T-helper 1 cell (primary cell): ENCODE measurements at regions not wholly inside any gene's neighbourhood (a gene's known extent, or its start where the extent isn't known, plus 50 kb on each side); places are given as distances from the start of the nearest gene placed in this dataset.
"Not testable (repeated sequence)": the region's sequence is repeated elsewhere in the genome, so short reads cannot be mapped to it uniquely, and the experiment has no call there.

Experiments
- DNase-seq, 5 donors: peaks; one replicate each; pipeline ENCODE4 v3.0.0-alpha.2; 2012 to 2020

DNA sequence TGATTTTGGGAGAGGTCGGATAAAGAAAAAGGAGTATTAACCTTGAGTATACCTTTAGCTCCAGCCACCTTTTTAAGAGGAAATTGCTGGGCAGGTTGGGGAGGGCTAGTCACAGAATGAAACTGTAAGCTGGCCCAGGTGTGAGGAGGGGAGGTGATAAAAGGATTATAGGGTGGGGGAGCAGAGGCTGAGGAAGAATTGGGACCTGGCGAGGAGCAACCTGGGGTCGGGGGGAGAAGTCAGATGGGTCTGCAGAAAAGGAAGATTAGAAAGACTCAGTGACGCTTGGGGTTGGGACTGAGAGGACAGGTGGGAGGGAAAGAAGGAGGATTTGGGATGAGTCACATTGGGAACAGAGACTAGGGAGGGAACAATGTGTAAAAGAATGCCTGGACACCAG is 1548.5 kb upstream of the WWC1 start:
- not testable (repeated sequence) for DNase-seq

DNA sequence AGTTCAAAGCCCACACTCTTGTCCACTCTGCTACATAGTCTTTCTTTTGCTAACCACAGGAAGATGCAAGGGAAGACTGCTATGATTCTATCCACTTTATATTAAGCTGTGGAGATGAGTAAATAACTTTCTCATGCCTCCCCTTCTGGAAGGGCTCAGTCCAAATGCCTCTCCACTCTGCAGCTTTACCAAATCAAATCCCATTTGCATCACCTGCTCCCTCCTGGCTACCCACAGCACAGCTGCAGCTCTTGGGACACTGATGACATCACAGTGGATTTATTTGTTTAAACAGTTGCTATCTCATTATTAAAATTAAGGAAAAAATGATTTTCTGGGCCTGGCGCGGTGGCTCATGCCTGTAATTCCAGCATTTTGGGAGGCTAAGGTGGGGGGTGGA is 1544.9 kb upstream of the WWC1 start:
- DNase-seq = no peak

DNA sequence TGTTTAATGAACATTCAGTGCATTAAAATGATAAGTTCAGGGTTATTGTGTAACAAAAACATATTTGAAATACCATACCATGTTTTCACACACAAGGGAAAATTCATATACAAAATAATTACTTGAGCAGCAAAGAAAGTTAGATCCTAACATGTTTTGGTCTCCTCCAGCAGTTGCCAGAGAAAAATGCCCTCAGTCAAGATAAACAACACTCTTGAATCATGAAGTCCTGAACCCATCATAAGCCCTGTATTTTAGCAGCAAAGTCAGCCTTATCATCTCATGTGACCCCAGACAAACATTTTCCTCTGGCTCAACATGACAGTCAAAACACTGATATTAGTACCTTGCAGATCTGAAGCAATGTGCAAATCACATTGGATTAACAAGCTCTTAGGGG is 1541.1 kb upstream of the WWC1 start:
- no peak for DNase-seq

DNA sequence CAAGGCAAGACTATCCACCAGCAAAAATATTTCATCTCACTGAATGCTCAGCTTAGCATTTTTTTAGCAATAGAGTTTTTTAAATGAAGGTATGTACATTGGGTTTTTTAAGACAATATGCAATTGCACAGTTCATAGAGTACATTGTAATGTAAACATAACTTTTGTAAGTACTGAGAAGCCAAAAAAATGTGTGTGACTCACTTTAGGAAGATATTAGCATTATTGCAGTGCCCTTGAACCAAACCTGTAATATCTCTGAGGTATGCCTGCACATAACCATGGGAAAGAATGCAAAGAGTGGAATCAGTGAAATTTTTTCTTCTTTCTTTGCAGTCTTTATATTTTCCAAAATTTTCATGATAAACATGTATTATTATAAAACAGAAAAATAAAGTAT is 1533.3 kb upstream of the WWC1 start:
- DNase-seq = no peak

DNA sequence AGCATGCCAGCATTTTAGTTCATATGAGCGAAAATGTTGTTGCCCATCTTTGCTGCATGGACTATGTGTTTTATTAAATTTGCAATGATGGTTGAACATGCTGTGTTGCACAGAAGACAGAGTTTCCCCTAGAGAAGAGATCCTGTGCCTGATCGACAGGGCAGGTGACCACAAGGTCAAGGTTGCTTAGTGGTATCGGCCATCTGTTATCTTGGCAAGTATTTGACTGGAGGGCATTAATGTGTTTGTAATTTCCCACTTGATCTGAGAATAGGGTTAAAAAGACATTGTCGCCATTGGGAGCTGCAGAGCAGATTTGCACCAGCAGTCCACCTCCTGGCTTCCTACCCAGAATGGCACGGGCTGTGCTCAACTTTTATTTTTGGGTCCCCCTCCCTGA is 1523.6 kb upstream of the WWC1 start:
- DNase-seq = no peak

DNA sequence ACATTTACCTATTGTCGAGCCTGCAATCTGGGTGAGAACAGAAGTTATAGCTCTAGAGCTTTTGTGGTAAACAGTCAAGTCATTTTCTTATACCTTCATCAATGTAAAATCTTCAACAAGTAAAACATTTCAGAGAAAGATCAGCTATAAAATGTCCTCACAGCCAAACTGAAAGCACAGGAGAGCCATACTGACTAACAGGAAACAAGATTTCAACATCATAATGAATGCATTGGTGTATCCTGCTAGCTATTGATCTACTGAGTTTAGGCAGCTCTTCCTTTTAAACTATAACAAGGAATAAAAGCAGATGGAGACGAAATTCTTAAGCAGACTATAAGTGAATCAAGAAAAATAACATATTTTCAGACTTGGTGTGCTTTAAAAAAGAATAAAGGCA is 1522.9 kb upstream of the WWC1 start:
- DNase-seq = no peak

DNA sequence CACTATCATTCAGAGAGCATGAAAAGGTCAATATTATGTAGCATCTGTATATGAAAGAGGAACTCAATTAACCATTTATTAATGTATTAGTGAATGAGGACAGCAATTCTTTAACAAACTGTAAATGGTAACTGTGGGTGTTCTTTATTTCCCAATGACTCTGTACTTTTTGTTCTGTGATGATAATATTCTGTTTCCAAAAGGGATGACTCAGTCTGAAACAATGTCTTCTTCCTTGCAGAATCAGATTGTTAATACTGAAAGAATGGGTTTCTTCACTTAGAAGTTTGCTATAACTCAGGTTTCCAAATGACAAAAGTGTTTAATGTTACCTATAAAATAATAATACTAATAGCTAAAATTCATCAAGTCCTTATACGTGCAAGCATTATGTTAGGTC is 1518.7 kb upstream of the WWC1 start:
- DNase-seq = no peak

DNA sequence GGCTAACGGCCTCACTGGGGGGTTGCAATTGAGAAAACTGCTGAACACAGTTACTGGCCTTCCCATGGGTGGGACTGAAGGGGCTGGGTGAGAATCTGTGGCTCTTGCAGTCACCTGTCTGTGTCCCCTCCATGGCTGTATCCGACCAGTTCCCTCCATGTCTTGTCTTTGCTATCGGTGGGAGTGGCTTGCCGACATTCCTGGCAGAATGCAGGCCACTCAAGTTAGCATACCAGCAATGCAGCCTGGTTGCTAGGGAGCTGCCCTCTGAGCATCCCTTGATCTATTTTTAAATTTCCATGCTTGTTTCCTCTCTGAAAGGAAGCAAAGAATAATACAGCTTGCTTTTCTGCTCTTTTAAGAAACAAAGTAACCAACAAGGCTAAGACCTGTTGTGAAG is 1509.7 kb upstream of the WWC1 start:
- DNase-seq = no peak

DNA sequence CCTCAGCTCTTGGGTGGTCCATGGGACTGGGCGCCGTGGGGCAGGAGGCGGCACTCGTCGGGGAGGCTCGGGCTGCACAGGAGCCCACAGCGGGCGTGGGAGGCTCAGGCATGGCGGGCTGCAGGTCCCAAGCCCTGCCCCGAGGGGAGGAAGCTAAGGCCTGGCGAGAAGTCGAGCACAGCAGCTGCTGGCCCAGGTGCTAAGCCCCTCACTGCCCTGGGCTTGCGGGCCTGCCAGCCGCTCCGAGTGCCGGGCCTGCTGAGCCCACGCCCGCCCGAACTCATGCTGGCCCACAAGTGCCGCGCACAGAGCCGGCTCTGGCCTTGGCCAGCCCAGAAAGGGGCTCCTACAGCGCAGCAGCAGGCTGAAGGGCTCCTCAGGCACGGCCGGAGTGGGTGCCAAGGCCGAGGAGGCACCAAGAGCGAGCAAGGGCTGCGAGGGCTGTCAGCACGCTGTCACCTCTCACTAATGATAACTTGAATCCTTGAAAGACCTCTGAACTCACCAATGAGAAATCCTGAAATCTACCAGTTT is 1506.8 kb upstream of the WWC1 start:
- no peak for DNase-seq

DNA sequence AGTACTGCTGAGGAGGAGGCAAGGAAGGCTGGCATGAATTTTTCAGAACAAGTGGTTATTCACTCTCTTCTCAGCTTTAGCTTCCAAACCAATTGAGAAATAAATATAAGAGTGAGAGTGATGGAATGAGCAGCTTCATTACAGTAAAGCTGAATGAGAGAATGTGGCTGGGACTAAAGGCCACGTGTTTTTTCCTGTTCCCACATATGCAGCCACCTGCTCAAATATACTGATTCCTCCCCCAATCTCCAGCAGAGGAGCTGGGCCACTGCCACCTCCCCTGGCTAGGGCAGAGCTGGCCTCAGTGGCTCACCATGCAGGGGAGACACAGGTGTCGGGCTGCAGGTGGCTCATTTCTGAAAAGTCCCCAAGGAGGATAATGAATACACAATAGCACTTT is 1505.3 kb upstream of the WWC1 start:
- no peak for DNase-seq

DNA sequence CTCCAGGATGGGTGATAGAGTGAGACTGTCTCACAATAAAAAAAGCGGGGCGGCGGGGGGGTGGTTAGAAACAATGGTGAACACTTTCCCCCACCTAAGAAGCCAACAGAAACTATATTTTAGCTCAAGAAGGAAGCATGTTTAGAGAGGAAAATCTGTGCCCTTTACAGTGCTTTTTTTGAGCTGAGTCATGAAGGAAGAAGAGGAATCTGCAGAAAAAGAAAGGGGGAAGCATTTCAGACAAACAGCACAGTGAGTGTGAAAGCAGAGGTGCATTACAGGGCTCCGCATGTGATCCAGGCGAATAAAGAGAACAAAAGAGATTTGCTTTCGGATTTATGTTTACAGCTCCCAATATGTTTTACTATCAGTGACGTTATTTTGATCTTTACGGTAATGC is 1504.6 kb upstream of the WWC1 start:
- no peak for DNase-seq

DNA sequence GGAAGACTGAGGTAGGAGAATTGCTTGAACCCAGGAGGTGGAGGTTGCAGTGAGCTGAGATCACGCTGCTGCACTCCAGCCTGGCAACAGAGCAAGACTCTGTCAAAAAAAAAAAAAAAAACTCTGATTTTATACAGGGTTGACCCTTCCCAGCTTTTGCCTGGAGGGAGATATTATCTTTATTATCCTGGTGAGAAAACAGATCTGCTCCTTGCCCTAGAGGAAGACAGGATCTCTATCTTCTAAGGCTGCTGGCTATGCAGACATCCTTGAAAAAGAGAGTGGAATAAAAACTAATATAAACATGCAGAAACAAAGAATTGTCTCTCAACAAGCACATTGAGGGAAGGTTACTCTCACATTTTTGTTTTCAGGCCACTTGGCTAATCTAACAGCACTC is 1503.4 kb upstream of the WWC1 start:
- DNase-seq = no peak

DNA sequence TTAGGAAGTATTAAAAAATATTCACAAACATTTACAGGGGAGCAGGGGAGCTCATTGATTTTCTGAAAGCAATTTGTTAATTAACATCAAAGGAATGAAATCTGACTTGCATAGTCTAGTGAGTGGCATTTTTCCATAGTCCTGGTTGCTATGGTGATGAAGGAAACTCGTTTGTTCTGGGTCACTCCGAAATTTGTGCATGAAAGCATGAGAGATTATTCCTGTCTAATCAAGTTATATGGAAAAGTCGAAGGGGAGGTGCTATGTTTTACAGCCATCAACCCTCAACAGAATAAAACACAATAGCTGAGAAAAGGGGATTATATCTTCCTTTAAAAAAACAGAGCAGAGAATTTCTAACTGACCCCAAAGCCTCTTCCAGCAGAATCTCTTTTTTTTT is 1495.7 kb upstream of the WWC1 start:
- no peak for DNase-seq

DNA sequence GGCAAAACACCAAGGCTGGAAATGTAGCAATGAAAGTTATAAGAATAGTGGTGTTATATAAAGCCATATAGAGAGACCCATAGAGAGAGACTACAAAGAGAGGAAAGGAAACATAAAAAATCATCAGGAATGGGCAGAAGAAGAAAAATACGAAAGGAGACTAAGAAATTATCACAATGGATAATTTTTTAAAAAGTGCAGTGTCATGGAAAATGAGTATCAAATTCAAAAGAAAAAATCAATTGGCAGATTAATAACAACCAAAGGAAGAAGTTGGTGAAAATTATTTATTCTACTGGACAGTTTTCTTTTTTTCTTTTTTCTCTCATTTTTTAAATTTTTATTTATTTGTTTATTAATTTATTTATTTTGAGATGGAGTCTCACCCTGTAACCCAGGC is 1488.4 kb upstream of the WWC1 start:
- DNase-seq = no peak

DNA sequence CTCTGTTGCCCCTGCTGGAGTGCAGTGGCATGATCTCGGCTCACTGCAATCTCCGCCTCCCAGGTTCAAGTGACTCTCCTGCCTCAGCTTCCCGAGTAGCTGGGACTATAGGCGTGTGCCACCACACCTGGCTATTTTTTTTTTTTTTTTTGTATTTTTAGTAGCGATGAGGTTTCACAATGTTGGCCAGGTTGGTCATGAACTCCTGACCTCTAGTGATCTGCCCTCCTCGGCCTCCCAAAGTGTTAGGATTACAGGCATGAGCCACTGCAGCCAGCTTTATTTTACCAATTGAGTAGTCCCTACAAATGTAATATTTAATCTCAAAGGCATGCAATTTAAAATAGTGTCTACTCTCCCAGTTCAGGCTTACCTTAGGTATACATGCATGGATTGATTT is 1487.2 kb upstream of the WWC1 start:
- DNase-seq = not testable (repeated sequence)

DNA sequence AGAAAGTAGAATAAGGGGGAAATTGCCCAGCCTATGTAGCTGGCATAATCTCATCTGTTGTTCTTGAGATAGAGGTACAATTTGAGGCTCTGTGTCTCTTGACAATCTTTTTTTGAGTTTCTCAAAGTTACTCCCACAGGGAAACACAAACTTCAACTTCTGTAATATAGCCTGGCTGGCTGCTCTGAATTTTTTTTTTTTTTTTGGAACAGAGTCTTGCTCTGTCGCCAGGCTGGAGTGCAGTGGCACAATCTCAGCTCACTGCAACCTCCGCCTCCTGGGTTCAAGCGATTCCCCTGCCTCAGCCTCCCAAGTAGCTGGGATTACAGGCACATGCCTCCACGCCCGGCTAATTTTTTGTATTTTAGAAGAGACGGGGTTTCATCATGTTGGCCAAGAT is 1486.8 kb upstream of the WWC1 start:
- DNase-seq = not testable (repeated sequence)

DNA sequence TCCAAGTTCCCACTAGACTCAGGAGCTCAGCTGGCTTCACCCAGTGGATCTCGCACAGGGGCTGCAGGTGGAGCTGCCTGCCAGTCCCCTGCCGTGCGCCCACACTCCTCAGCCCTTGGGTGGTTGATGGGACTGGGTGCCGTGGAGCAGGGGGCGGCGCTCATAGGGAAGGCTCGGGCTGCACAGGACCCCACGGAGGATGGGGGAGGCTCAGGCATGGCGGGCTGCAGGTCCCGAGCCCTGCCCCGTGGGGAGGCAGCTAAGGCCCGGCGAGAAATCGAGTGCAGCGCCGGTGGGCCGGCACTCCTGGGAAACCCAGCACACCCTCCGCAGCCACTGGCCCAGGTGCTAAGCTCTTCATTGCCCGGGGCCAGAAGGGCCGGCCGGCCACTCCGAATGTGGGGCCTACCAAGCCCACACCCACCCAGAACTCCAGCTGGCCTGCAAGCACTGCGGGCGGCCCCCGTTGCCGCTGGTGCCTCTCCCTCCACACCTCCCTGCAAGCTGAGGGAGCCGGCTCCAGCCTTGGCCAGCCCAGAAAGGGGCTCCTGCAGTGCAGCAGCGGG is 1481.3 kb upstream of the WWC1 start:
- not testable (repeated sequence) for DNase-seq

DNA sequence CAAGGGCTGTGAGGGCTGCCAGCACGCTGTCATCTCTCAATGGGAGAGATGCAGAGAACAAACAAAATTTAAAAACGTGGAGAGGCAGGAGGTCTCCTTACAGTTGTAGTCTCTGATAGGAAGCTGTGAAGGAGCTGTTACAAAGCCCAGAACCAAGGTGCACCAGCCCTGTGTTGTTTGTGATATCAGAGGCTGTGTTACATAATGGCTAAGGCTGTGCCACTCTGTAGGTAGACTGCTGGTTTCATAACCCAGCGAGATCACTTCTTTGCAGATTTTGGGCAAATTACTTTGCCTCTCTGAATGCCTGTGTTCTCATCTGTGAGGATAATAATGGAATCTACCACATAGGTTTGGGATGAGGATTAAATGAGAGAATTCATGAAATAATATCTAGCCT is 1480.7 kb upstream of the WWC1 start:
- DNase-seq = no peak

DNA sequence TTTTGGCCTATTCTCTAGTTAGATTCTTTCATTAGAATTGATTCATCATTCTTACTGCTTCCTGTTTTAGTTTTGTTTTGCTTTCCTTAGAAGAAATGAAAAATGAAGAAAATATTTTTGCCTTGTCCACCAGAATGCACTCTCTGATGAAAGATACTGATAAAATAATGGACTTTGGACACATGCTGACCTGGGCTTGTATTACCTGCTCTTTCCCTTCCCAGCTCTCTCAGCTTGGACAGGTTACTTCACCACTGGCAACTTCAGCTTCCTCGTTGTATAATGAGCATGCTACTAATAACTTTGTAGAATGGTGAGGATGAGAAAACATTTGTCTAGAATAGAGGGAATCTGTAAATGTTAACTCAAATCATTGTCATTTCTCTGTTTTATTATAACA is 1468.1 kb upstream of the WWC1 start:
- no peak for DNase-seq

DNA sequence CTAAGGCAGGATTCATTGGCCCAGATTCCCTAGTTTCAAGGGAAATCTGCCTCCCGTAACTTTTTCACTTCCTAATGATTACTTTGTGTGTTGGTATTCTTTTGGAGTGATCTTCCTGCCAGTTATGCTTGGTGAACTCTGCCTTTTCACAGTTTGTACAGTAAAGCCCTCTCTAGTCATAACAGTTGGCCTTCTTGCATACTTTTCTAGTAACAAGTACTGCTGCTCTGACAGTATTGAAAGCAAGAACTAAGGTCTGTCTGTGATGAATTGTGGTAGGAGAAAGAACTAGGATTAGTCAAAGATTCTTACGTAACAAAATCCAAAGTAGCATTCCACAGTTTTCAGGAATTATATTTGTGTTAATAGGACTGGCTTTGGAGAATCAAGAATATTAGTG is 1457.2 kb upstream of the WWC1 start:
- no peak for DNase-seq

DNA sequence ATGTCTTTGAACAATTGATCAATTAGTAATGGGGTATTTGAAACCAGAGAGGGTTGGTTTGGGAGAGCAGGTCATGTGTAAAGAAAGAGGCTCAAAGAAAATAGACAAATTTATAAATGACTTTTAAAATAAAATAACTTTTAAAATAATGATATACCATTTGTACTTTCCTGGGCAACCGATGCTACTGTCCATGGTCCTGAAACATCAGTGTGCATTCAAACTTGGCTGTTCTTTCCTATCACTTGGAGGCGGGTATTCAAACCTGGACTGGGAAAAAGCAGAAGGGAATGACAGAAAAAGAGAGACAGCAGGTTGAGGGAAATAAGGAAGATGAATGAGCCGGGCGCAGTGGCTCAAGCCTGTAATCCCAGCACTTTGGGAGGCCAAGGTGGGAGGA is 1446.4 kb upstream of the WWC1 start:
- DNase-seq = no peak

DNA sequence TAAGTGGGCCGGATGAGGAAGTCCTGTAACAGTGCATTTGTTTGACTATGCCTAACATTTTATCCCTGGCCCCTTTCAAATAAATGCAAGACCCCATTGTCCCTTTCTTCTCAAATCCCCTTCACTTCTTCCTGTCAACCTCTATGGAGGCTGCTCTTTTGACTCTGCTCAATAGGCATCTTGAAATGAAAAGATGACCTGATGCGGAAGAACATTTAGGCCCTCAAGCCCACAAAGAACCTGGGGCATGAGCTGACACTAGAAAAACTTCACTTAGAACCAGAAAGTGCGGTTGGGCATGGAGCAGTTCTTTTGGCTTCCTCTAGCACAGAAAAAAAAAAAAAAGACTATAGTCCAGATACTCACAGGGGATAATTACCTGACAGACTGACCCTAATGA is 1434.7 kb upstream of the WWC1 start:
- DNase-seq = no peak

DNA sequence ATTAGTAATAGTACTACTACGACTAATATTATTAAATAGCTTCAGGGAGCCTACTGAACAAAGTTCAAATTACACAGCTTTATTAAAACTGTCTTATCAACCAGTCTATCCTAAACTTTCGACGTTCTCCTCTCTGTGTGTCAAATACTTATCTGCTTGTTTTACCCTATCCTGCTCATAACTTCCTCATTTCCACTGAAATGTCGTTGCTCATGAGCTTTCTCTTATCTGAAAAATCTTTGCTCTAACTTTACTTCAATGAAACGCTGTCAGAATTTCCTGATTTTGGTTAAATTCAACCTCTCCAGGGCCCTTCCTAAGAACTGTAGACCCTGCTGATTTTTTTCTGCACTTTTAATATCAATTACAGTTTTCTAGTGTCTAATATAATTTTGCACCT is 1431.0 kb upstream of the WWC1 start:
- DNase-seq = no peak

DNA sequence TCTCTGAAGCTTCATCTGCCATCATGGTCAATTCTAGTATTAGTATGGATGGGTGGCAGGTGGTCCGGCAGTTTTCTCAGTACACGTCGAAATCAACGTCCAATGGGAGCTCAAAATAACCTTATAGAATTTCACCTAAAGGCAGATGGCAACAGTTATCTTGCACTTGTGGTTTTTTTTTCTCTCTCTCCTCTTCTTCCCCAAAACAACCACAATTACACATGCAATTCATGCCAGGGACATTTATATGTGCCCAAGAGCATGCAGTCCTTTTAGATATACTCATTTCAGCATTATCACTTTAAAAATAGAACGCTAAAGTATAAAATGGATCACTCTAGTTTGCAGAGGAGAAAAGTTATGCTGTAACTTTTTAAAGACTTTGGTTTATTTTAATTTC is 1428.9 kb upstream of the WWC1 start:
- DNase-seq = no peak

DNA sequence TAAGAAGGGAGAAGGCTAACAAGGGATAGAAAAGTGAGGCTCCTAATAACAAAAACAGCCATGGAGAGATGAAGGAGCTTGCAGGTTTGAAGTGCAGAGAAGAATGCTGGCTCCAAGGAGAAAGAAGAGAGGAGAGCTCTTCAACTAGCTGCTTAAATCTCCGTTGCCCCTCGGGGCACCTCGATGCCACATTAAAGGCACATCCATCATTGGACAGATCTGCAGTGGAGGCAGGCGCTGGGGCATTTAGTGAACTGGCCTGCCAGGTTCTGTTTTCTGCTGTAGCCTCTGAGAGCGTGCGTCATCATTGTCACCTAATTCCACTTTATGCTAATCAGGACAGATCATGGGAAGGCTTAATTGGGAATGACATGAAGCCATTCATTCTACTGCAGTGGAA is 1426.2 kb upstream of the WWC1 start:
- no peak for DNase-seq

DNA sequence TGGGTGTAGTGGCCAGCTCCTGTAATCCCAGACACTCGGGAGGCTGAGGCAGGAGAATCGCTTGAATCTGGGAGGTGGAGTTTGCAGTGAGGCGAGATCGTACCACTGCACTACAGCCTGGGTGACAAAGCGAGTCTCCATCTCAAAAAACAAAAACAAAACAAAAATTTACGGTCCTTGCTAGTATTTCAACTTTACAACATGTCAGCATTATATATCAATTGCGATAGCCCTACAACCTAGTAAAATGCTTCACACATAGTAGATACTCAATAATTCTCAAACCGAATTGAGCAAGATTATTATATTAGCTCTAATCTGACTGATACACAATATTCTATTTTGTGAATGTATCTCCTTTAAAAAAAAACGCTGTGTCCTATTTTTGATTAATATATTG is 1411.0 kb upstream of the WWC1 start:
- no peak for DNase-seq
